SK-N-DZ (cell line): ENCODE measurements at regions not wholly inside any gene's neighbourhood (a gene's known extent, or its start where the extent isn't known, plus 50 kb on each side); places are given as distances from the start of the nearest gene placed in this dataset.

Experiments used
- DNase-seq: peaks from one replicate; pipeline ENCODE4 v3.0.0-alpha.2; 2015; ENCODE audit warnings: low spot score

DNA sequence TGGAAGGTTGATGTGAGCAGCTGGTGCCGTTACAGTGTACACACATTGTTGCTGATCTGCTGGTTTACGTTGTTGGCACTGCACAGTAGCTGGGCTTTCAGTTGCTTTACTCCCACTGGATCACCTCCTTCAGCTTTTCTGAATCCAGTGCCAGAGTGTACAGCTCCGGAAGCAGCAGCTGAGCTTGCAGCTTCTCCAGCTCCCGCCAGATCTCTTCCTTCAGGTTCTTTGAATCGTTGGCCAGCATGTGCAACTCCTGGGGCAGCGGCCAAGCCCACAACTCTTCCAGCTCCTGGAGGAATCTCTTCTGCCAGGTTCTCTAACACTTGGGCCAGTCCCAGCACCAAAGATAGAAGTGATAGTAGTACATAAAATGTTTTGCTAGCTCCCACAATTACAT, 149.7 kb upstream of the RRP15 start:
- no peak for DNase-seq

DNA sequence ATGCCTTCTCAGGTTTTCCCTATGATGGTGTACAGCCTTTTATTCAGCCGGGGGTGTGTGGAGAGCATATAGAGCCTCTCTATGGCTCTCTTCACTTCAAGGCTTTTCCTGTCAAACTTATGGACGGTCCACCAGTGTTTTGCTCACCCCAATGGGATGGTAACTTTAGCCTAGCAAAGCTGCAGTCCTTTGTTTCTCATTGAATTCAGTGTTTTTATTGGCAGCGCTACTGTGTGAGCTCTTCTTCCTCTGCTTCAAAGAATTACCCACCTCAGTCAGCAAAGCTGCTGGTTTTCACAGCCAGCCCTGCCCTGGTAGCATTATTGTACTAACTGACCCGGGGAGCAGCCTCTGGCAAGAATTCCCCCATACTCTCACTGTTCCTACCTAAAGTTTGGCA, 145.3 kb upstream of the RRP15 start:
- no peak for DNase-seq

DNA sequence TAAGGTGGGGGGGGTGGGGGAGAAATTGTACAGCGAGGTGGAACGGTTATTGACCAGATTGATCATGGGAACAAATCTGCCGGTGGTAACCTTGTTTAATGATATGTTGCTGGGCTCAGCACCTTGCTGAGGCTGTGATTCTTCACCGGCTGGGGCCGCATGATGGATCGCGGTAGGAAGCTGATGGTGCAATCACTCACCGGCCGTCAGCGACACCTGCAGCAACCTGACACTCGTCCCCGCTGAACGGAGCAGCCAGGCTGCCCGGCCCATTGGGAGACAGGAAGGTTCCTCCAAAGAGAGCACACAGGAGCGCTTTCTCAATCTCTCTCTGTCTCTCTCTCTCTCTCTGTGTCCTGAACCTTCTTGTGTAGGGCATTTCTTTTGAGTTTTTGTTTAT, 128.5 kb upstream of the RRP15 start:
- DNase-seq, result peak; percentile 7

DNA sequence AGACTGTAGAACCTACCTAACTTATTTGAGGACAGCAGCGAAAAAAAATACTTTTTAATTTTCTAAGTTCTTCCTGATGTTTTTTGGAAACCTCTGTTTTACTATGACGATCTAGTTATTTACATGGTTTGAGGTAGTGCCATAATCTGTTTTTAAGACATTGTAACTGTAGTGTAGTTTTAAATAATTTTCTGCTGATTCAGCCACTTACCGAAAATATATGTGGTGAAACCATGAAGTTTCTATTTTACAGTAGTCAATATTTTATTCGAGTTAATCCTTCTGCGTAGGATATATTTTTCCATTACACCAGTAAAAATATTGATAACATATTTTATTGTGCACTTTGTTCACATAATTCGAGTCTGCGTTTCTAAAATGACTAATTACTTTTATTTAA, 121.7 kb upstream of the RRP15 start:
- no peak for DNase-seq

DNA sequence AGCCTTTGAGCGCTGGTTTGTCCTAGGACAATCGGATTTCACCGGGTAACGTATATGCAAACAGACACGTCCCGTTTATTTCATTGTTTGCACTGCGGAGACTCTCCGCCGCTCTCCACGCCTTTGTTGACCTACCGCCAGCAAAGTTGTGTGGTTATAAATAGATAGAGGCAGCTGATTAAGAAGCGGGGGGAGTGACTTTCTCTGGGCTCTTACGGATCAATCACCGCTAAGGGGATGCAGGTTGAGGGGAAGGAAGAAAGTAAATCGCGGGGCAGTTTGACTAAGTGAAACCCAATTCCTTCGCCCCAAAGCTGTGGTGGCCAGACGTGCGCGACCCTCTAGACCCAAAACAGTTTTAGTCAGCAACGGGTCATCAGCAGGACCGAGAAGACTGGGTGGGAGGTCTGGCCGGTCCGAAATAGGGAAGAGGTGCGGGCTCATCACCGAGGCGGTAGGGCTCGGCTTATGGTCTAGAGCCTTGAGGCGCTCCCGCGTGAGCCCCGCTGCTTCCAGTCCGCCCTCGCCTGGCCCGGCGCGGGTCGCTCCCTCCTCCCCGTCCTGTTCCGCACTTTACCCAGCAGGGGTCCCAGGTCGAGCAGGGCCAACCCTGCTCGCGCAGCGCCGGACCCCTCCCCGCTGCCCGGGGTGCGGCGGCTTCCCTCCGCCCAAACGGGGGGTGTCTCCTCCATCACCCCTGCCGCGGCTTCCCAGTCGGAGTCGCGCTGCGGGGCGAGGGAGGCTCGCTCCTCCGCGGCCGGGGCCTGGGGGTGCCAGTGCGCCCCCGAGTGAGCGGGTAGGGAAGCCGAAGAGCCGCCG, 120.8 kb upstream of the RRP15 start:
- DNase-seq, result peak; percentile 70

DNA sequence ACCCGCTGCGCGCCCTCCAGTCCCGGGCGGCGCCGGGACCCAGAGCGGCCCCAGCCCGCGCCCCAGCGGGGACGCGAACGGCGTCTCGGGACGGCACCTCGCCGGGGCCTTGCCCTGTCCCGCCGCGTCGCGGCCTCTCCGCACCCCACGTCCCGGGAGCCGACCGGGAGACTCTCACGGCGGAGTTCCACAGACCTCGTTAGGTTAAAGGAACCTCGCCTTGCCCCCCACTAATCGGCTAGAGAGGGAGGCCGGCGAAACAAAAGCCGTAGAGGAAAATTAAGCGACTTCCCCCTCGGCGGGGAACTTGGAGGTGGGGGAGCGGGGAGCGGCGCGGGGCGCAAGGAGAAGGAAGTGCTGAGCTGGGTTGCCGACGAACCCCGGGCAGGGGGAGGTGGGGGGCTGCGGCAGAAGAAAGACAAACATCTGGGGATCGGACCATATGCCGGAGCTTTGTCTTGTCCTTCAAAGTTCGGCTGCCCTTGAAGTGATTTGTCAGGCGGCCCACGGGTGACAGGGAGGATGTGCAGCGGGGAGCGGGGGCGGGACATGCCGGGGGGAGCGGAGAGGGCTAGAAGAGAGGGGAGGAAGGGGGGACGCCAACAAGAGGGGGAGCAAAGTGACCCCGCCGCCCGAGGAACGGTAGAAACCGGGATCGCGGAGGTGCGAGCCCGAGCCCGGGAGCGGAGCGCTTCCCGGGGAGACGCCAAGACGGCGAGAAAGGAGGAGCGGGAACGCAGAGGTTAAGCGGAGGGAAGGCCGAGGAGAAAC, 120.0 kb upstream of the RRP15 start:
- peak; percentile 33 for DNase-seq

DNA sequence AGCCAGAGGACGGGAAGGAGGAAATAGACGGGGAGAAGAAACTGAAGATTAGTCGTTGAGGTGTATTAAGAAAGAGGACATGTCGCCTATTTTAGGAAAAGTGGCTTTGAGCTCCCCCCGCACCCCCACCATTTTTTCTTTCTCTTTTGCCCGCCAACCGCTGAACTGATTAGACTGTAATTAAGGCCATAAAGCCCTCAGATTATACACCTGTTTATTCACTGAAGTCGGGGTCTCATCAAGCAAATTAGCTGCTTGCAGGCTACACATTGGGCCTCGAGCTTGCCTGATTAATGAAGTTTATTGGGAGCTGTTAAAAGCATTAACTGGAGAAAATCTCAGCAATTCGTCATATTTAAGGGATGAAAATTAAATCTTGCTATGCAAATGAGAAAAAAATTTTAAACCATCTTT, 119.4 kb upstream of the RRP15 start:
- no peak for DNase-seq

DNA sequence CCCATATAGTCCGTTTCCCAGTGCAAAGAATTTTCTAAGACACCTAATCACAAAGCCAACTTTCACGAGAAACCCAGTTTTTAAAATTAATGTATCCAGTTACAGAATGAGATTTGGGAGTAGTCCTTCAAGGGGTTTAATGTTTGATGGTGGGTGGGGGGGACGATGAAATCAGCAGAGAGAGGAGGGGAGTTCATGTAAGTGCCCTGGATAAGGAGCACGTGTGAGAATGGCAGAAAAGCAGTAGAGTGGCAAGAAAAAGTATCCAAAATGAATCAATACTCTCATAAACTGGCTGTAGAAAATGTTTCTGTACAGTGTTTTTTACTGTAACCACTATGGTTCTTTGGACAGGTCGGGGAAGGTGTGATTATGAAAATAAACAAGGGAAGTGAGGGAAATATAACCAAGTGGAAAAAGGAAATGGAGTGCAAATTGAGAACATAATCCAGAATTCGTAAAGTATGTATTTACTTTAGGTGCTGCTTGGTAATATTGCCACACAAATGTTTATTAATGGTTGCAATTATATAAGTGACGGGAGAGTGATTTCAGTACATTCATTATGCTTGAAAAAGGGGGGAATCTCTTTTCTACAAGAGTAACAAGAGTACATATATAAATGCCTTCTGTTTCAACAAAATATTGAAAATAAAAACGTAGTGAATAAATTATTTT, 118.7 kb upstream of the RRP15 start:
- DNase-seq, result no peak

DNA sequence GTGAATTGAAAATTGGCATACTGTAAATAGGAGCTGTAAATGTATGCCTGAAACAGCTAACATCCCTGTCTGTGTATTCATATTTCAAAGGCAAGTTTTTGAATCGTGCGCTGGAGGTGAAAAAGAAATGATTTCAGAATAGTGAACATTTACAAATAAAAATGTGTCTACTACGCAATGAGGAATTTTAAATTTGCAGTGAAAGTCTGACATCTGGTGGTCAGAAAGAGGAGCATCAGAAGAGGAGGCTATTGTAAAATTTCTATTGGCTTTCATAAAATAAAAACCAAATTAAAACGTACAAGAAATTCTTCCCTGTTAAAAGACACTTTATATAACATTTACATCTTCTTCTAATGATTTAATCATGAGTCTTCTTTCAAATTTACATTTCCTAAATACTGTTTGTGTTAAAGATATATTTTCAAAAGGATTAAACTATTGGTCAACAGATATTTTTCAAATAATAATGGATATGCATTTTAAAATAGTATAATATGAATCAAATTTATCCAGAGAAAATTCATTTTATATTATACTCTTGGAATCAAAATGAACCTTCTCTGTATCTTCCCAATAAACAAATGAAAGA, 113.7 kb upstream of the RRP15 start:
- DNase-seq, result peak; percentile 49

DNA sequence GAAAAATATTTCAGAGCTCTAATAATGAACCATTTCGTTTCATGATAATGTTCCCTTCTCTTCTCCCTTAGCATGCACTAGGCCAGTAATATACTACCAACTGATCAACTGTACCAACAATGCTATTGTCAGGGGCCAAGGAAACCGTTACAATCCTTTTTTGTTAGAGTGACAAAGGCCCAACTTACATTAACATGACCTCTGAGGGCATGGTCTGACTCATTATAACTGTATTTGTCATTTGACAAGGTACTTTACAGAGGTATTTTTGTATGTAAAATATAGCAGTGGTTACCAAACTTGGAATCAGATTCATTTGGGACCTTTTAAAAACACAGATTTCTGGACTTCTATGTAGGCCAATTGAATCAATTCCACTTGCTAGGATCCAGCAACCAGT, 102.6 kb upstream of the RRP15 start:
- DNase-seq, result no peak

DNA sequence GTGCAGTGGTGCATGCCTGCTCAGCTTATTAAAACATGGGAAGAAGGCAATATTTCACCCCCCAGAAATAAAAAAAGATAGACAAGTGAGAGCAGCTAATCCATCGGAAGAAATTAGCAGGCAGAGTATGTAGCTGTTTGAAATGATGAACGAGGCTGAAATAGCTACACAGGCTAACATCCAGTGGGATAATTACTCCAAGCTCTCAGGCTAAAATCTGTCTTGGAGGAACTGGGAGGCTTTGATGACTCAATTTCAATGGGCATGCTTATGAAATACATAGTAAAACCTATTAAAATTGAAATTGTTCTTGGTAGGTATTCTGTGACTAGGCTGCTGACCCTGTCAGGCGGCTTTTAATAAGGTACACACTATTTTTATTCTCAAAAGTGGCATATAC, 84.1 kb upstream of the RRP15 start:
- no peak for DNase-seq

DNA sequence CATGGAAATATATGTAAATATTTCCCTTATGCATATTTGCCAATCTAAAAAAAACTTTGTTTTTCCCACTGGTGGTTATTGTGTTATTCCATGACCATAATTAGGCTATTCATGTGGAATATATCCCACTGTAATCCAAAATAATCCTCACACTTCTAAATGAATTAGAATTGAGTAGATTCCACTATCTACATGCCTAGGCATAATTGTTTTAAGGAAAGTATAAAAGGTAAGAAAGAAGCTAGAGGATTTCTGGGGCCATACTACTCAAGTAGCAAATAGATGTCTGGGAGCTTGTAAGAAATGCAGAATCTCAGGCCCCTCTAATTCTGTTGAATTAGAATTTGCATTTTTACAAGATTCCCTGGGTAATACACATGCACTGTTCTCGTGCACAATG, 83.5 kb upstream of the RRP15 start:
- no peak for DNase-seq

DNA sequence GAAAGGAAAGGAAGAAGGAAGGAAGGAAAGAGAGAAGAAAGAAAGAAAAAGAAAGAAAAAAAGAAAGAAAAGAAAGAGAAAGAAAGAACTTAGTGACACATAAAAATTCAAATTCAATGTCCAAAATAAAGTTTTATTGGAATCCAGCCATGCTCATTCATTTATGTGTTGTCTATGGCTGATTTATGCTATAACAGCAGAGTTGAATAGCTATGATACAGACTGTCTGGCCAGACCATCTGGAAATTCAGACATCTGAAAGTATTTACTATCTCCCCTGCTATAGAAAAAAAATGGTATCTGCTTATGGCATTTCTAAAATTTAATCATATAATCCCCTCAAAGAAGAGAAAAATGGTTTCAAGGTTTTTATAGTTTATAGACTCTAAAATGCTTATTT, 79.4 kb upstream of the RRP15 start:
- DNase-seq, result no peak

DNA sequence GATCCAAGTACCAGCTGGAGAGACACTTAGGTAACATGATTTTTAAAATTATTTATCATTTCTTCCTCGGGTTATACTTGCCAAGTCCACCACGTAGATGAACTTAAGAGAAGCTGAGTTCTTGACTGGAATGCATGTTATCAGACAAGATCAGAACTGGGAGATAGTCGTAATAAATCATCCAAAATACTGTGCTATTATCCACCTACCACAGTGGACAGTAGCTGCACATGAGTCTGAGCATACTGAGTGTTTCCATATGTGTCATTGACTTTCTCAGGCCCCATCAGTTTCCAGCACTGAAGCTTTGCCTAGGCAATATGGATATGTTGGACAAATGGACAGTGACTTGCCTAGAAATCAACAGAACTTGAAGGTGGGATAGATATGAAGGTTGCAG, 77.9 kb upstream of the RRP15 start:
- DNase-seq, result peak; percentile 37

DNA sequence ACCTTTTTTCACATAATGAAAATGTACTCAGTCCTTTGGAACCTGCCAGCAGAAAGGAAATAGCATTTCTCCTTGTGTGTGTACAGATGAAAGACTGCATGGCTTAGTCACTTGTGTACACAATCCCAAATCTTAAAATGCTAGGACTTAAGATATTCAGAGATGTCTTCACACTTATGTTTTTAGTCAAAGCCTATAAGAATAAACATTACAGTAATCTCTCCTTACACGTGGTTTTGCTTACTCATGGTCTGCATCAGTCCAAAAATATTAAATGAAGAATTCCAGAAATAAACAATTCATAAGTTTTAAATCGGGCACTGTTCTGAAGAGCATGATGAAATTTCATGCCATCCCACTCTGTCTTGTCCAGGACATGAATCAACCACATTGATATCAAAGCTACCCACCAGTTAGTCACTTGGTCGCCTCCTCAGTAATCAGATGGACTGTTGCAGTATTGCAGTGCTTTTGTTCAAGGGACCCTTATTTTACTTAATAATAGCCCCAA, 75.7 kb upstream of the RRP15 start:
- no peak for DNase-seq

DNA sequence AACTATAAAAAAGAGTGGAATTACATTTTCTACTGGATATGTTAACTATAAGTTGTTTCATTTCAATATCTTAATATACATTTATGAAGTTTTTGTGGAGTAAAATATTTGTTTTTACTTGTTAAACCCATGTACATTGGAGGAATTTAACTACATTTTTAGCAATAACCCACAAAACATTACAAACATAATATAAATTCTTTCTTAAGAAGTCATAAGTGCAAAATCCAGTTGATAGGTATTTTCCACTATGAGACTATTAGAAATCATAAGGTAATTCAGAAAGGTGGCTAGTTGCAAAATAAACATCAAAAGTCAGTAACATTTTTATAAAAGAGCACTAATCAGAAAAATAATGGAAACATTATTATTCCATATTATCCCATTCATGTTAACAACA, 73.9 kb upstream of the RRP15 start:
- DNase-seq, result no peak

DNA sequence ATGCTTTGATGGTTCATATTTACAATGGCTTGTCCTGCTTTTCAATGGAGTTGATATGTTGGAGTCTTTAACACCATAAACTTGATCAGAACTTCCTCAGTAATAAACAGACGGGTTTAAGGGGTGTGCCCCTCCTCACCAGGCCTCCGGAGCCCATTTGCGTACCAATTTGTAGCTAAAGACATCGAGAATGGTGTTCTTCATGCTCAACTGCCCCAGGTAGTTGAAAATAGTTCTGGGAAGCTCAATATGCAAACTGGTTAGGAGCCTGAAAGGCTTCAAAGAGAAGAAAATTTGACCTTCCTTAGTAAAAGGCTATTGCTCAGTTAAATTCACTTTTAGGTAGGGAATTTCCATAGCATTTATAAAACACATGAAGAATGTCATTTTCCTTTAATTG, 68.1 kb upstream of the RRP15 start:
- no peak for DNase-seq

DNA sequence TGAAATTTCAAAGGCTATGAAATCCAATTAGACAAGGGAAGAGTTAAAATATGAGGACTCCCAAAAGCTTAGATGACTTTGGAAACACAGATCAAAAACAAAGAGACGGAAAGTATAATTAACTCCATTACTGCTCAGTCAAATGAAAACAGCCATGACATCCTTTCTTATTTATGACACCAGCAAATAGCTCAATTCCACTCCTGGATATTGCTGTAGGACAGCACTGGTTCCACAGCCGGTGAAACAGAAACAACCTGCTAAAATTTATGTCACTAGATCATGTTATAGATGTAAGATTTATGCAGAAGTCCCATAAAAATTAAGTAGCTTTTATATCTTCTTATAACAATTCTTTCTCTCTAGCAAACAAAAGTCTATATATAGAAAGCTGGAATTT, 65.6 kb upstream of the RRP15 start:
- DNase-seq, result no peak

DNA sequence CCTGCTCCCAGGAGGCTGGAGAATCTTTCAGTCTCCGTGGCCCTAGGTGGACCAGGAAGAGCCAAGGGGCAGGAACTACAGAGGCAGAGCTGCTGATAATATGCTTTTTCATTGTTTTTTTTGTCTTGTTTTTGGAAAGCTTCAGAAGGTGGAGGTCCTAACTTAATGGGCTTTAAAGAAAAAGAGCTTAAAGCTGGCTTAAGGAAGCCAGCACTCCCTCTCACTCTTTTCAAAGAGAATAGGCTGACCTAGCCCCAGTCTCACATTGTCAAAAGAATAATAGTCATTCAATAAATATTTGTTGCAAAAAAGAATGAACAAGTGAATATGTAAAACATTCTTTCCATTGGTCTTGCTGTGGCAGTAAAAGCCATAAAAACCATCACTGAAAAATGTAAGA, 61.0 kb upstream of the RRP15 start:
- no peak for DNase-seq

DNA sequence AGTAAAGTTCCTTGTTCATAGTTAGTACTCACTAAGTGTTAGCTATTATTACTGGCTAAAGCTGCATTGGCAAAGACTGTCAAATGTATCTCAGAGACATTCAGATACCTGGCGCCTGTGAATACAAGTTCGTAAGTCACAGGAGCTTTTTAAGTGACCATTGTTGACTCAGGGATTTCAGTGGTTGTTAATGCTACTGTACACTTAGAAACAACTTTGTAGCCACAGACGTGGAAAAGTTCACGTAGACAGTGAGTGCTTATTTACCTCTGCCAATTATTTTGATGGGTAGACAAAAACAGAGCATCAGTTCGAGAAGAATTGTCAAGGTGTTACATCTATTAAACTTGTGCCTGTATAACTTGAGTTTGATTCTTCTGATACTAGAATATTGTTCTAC, 59.1 kb upstream of the RRP15 start:
- DNase-seq, result no peak
